OCI-M2 (cell line): ENCODE measurements at regions not wholly inside any gene's neighbourhood (a gene's known extent, or its start where the extent isn't known, plus 50 kb on each side); places are given as distances from the start of the nearest gene placed in this dataset.

Experiments used
- DNase-seq: peaks from one replicate; lab custom pipeline; 2025; ENCODE audit not compliant: unreplicated experiment; lab: John Stamatoyannopoulos, UW

- DNase-seq: no peak
Measured at GRCh38 chr14:97468220-97468619, 671.0 kb downstream of the VRK1 start.

- DNase-seq: no peak
Measured at GRCh38 chr14:97477353-97477752, 680.2 kb downstream of the VRK1 start.

GRCh38 chr14:97485201-97485600 is 688.0 kb downstream of the VRK1 start:
- DNase-seq: no peak

GRCh38 chr14:97486601-97487120 is 689.5 kb downstream of the VRK1 start:
- no peak for DNase-seq

GRCh38 chr14:97489750-97490149 is 692.6 kb downstream of the VRK1 start:
- no peak for DNase-seq

GRCh38 chr14:97490521-97491070 is 693.4 kb downstream of the VRK1 start:
- no peak for DNase-seq

- no peak for DNase-seq
Measured at GRCh38 chr14:97491697-97492096, 694.5 kb downstream of the VRK1 start.

- no peak for DNase-seq
Measured at GRCh38 chr14:97499790-97500481, 702.8 kb downstream of the VRK1 start.

GRCh38 chr14:97506626-97507025 is 709.4 kb downstream of the VRK1 start:
- no peak for DNase-seq

GRCh38 chr14:97513891-97514290 is 716.7 kb downstream of the VRK1 start:
- DNase-seq: no peak

- DNase-seq: no peak
Measured at GRCh38 chr14:97517566-97518234, 720.5 kb downstream of the VRK1 start.

GRCh38 chr14:97523936-97524335 is 726.8 kb downstream of the VRK1 start:
- DNase-seq: no peak

- no peak for DNase-seq
Measured at GRCh38 chr14:97524589-97525319, 727.6 kb downstream of the VRK1 start.

GRCh38 chr14:97527993-97528392 is 730.8 kb downstream of the VRK1 start:
- no peak for DNase-seq

GRCh38 chr14:97532052-97532451 is 734.9 kb downstream of the VRK1 start:
- DNase-seq: no peak

- no peak for DNase-seq
Measured at GRCh38 chr14:97536421-97536820, 739.2 kb downstream of the VRK1 start.

- DNase-seq: no peak
Measured at GRCh38 chr14:97538749-97539410, 741.7 kb downstream of the VRK1 start.

- DNase-seq: no peak
Measured at GRCh38 chr14:97539411-97539795, 742.2 kb downstream of the VRK1 start.

GRCh38 chr14:97539884-97540283 is 742.7 kb downstream of the VRK1 start:
- DNase-seq: no peak

- DNase-seq: no peak
Measured at GRCh38 chr14:97543221-97543620, 746.0 kb downstream of the VRK1 start.

- no peak for DNase-seq
Measured at GRCh38 chr14:97543816-97544215, 746.6 kb downstream of the VRK1 start.
